Endothelial cell of umbilical vein (primary cell): ENCODE measurements at regions not wholly inside any gene's neighbourhood (a gene's known extent, or its start where the extent isn't known, plus 50 kb on each side); places are given as distances from the start of the nearest gene placed in this dataset.

Experiments
- BruUV-seq: library from RNA; stranded (reverse); fragments of 400-500 nt; replicated peaks from 2 replicates; lab custom pipeline; 2021; lab: Mats Ljungman, UMichigan
- CTCF ChIA-PET: fragments of 300-600, 350-600 bp; sonication (Branson Sonifier 250); formaldehyde crosslinking; loops from one replicate; lab custom pipeline; 2021; ENCODE audit warnings: antibody characterized with exemption, inconsistent platforms; lab: Charles Lee
- POLR2A ChIA-PET: fragments of 300-600, 350-600 bp; sonication (Branson Sonifier 250); formaldehyde crosslinking; loops from one replicate; lab custom pipeline; 2021; ENCODE audit warnings: antibody characterized with exemption, inconsistent platforms; lab: Charles Lee
- DNase-seq: peaks from one replicate; pipeline ENCODE4 v3.0.0-alpha.2; 2011; ENCODE audit warnings: low read depth, low spot score
- FAIRE-seq: peaks from 2 replicates; lab custom pipeline; 2011; peaks lifted over from hg19 to GRCh38; lab: Jason Lieb, UNC
- H2AFZ ChIP-seq: 2 replicates; pipeline ENCODE4 v1.6.0; 2012; ENCODE audit warnings: low read depth, low read length, control low read depth, inconsistent platforms
- H3K27ac ChIP-seq: 2 replicates; pipeline ENCODE4 v1.5.1; 2011; ENCODE audit warnings: low read depth, mild to moderate bottlenecking, control low read depth, low read length, moderate library complexity; ENCODE audit not compliant: insufficient read depth
- H3K27me3 ChIP-seq, 2 experiments: 2 replicates each; pipeline versions ENCODE4 v1.6.0 to v1.6.1; 2011; ENCODE audit warnings: low read length in 2 of 2, mixed read lengths in 1 of 2; ENCODE audit not compliant: control insufficient read depth in 2 of 2, insufficient read depth in 2 of 2
- H3K36me3 ChIP-seq, 2 experiments: 2 replicates in 1 of 2; 3 replicates in 1 of 2; pipeline ENCODE4 v1.5.1; 2011; ENCODE audit warnings: low read length in 2 of 2, mild to moderate bottlenecking in 1 of 2, moderate library complexity in 1 of 2; ENCODE audit not compliant: control insufficient read depth in 2 of 2, insufficient read depth in 2 of 2; ENCODE audit errors: extremely low read depth in 1 of 2
- H3K4me1 ChIP-seq: 3 replicates; pipeline ENCODE4 v1.5.1; 2011; ENCODE audit warnings: mild to moderate bottlenecking, low read length; ENCODE audit not compliant: control insufficient read depth, insufficient read depth; ENCODE audit errors: extremely low read depth
- H3K4me2 ChIP-seq: 2 replicates; pipeline ENCODE4 v1.6.1; 2011; ENCODE audit warnings: low read length, control low read depth, mixed read lengths; ENCODE audit not compliant: insufficient read depth
- H3K4me3 ChIP-seq, 3 experiments: fragments of 200-600 bp in 1 of 3; sonication (generic), shearing (Covaris generic) in 1 of 3; replicated peaks in 1 of 3; 2 replicates each; pipeline ENCODE4 v1.5.1; 2011 to 2016; ENCODE audit warnings: control low read depth in 3 of 3, low read length in 3 of 3, mild to moderate bottlenecking in 2 of 3, inconsistent platforms in 1 of 3, low read depth in 1 of 3, moderate library complexity in 1 of 3; ENCODE audit not compliant: insufficient read depth in 1 of 3
- H3K79me2 ChIP-seq: 2 replicates; pipeline ENCODE4 v1.6.0; 2012; ENCODE audit warnings: low read length, inconsistent platforms; ENCODE audit not compliant: control insufficient read depth, insufficient read depth
- H3K9ac ChIP-seq: replicated peaks from 2 replicates; pipeline ENCODE3; 2011; ENCODE audit warnings: low read length, control low read depth; ENCODE audit not compliant: insufficient read depth; ENCODE audit errors: extremely low read depth
- H3K9me1 ChIP-seq: replicated peaks from 3 replicates; pipeline ENCODE4 v1.6.0; 2011; ENCODE audit warnings: mild to moderate bottlenecking, low read length; ENCODE audit not compliant: control insufficient read depth, insufficient read depth; ENCODE audit errors: extremely low read depth
- H3K9me3 ChIP-seq: replicated peaks from 2 replicates; pipeline ENCODE4 v1.5.1; 2012; ENCODE audit warnings: low read length, inconsistent platforms; ENCODE audit not compliant: control insufficient read depth, insufficient read depth
- H4K20me1 ChIP-seq: replicated peaks from 2 replicates; pipeline ENCODE3; 2011; ENCODE audit warnings: mild to moderate bottlenecking, low read length; ENCODE audit not compliant: control insufficient read depth, insufficient read depth; ENCODE audit errors: extremely low read depth
- CTCF ChIP-seq, 2 donors: IDR thresholded peaks; 1 replicate in 1 of 2; 2 replicates in 1 of 2; pipeline ENCODE4 v1.5.1; 2011; ENCODE audit warnings: low read length in 2 of 2, mild to moderate bottlenecking in 2 of 2, moderate library complexity in 2 of 2, control low read depth in 1 of 2, inconsistent platforms in 1 of 2, low read depth in 1 of 2; ENCODE audit not compliant: insufficient read depth in 1 of 2; ENCODE audit errors: extremely low read depth in 1 of 2
- EZH2 ChIP-seq: IDR thresholded peaks from 2 replicates; pipeline ENCODE4 v1.6.1; 2012; ENCODE audit warnings: borderline replicate concordance, low read depth, mild to moderate bottlenecking, moderate library complexity, low read length, inconsistent platforms; ENCODE audit not compliant: severe bottlenecking
- FOS ChIP-seq: IDR thresholded peaks from 2 replicates; pipeline ENCODE4 v1.6.1; 2011; ENCODE audit warnings: mild to moderate bottlenecking, low read length, moderate library complexity, borderline replicate concordance; ENCODE audit not compliant: insufficient read depth
- GATA2 ChIP-seq: IDR thresholded peaks from 2 replicates; pipeline ENCODE4 v1.7.0; 2011; ENCODE audit warnings: low read depth, mild to moderate bottlenecking, moderate library complexity, mixed read lengths, low read length; ENCODE audit not compliant: insufficient read length, insufficient read depth
- JUN ChIP-seq: IDR thresholded peaks from 2 replicates; pipeline ENCODE4 v1.6.1; 2011; ENCODE audit warnings: borderline replicate concordance, low read depth; ENCODE audit not compliant: insufficient read length, insufficient read depth
- MAX ChIP-seq: IDR thresholded peaks from 2 replicates; pipeline ENCODE4 v1.6.1; 2011; ENCODE audit not compliant: insufficient read depth, insufficient read length
- MYC ChIP-seq: IDR thresholded peaks from one replicate; pipeline ENCODE4 v1.6.1; 2011; ENCODE audit warnings: mild to moderate bottlenecking, low read depth, low read length
- POLR2A ChIP-seq: IDR thresholded peaks from 2 replicates; pipeline ENCODE4 v1.6.1; 2012; ENCODE audit warnings: low read depth, mild to moderate bottlenecking, control low read depth, low read length
- POLR2AphosphoS5 ChIP-seq: IDR thresholded peaks from 2 replicates; pipeline ENCODE4 v1.6.1; 2012; ENCODE audit warnings: low read depth, mild to moderate bottlenecking, control low read depth, low read length, moderate library complexity; ENCODE audit not compliant: insufficient read depth
- dilution Hi-C: fragments of 300-500 bp; cut with MboI; formaldehyde crosslinking; loops from one replicate; pipeline ENCODE4 v1.15.0; 2019; ENCODE audit warnings: low sequenced_read_pairs; ENCODE audit not compliant: extremely low pct_ligation_motif_present
- intact Hi-C: fragments of 100-400 bp; cut with micrococcal nuclease; formaldehyde crosslinking; loops from one replicate; pipeline ENCODE4 v1.10.0; 2022

- intact Hi-C loops = no loop called here
- TF ChIP-seq JUN (no peak), POLR2AphosphoS5 (no peak), FOS (no peak), MAX (no peak), CTCF (IDR thresholded peaks at IDR 0.05; ENCODE audit: extremely low read depth in 1 of 2, insufficient read depth in 1 of 2, low read depth in 1 of 2, low read length in 2 of 2) (no peak), POLR2A (no peak), MYC (no peak), GATA2 (no peak), EZH2 (no peak)
Measured at GRCh38 chr5:12707560-12707959, 803.3 kb upstream of the CTNND2 start.

More at GRCh38 chr5:12707560-12707959, 803.3 kb upstream of the CTNND2 start:
- ChIA-PET POLR2A (no interaction called here), CTCF (no interaction called here)
- Histone ChIP-seq H3K36me3 (no peaks in the 10 kb centered on the region), H3K4me1 (no peaks in the 10 kb centered on the region), H3K27ac (no peak overlapping the region), H3K9me1 (no peaks in the 10 kb centered on the region), H3K27me3 (no peaks in the 10 kb centered on the region), H3K9ac (no peak overlapping the region), H3K4me3 (no peak overlapping the region), H3K4me2 (no peak overlapping the region), H3K79me2 (no peaks in the 10 kb centered on the region), H4K20me1 (no peaks in the 10 kb centered on the region), H2AFZ (no peak overlapping the region), H3K9me3 (no peaks in the 10 kb centered on the region)
- DNase-seq = no peak
- dilution Hi-C loops = no loop called here
- FAIRE-seq = no peak
- BruUV-seq = no TSS peak
